PC-9 (cell line): ENCODE measurements at regions not wholly inside any gene's neighbourhood (a gene's known extent, or its start where the extent isn't known, plus 50 kb on each side); places are given as distances from the start of the nearest gene placed in this dataset.

Experiments used
- CTCF ChIP-seq: fragments of 200-600 bp; sonication (generic); conservative IDR thresholded peaks from 2 replicates; pipeline ENCODE4 v1.6.1; 2017; ENCODE audit warnings: mixed run types, antibody characterized with exemption, mild to moderate bottlenecking, moderate library complexity
- EZH2 ChIP-seq: fragments of 200-600 bp; sonication (generic); IDR thresholded peaks from 2 replicates; pipeline ENCODE4 v1.8.0; 2017; ENCODE audit warnings: antibody characterized with exemption, low read depth

- TF ChIP-seq CTCF (no peak), EZH2 (no peak)
Observed at GRCh38 chr18:41659438-41660130, 295.4 kb upstream of the PIK3C3 start.
